ENCODE measurements at regions not wholly inside any gene's neighbourhood (a gene's known extent, or its start where the extent isn't known, plus 50 kb on each side); places are given as distances from the start of the nearest gene placed in this dataset.

DNA sequence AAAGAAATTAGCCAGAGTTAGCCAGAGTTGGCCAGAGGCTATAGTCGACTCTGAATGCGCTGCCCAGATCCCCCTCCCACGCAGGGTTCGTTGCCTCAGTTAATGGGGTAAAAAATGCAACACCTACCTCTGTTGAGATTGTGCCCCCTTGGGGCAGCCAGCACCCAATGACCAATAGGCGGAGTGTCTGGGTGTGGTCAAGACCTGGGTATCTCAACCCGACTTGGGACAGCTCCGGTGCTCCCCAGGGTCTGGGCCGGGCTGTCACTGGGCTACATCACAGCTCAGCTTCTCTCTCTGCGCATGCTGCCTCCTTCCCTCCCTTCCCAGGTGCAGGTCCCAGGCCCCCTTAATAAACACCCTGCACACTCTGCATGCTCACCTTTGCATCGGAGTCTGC lies 59.6 kb upstream of the GCSH start:
- Histone ChIP-seq H3K4me1 (no peaks in the 10 kb centered on the region), H3K4me3 (no peak overlapping the region), H3K36me3 (peaks cover 0 to 33% (median 0%) of the 10 kb centered on the region in 9 donors), H3K27ac (no peak overlapping the region), H3K27me3 (no peaks in the 10 kb centered on the region), H3K9me3 (peaks cover 0 to 2% (median 0%) of the 10 kb centered on the region in 11 donors)
- no peak for ATAC-seq
- TF ChIP-seq, protein P1, sequence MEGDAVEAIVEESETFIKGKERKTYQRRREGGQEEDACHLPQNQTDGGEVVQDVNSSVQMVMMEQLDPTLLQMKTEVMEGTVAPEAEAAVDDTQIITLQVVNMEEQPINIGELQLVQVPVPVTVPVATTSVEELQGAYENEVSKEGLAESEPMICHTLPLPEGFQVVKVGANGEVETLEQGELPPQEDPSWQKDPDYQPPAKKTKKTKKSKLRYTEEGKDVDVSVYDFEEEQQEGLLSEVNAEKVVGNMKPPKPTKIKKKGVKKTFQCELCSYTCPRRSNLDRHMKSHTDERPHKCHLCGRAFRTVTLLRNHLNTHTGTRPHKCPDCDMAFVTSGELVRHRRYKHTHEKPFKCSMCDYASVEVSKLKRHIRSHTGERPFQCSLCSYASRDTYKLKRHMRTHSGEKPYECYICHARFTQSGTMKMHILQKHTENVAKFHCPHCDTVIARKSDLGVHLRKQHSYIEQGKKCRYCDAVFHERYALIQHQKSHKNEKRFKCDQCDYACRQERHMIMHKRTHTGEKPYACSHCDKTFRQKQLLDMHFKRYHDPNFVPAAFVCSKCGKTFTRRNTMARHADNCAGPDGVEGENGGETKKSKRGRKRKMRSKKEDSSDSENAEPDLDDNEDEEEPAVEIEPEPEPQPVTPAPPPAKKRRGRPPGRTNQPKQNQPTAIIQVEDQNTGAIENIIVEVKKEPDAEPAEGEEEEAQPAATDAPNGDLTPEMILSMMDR (IDR thresholded peaks at IDR 0.05) = no peak
- intact Hi-C loops (cut with DNase I) = no loop called here
- WGBS, 2 donors = 69 to 85% methylated on average over 10 of the region's 10 CpGs
- no peak for DNase-seq

DNA sequence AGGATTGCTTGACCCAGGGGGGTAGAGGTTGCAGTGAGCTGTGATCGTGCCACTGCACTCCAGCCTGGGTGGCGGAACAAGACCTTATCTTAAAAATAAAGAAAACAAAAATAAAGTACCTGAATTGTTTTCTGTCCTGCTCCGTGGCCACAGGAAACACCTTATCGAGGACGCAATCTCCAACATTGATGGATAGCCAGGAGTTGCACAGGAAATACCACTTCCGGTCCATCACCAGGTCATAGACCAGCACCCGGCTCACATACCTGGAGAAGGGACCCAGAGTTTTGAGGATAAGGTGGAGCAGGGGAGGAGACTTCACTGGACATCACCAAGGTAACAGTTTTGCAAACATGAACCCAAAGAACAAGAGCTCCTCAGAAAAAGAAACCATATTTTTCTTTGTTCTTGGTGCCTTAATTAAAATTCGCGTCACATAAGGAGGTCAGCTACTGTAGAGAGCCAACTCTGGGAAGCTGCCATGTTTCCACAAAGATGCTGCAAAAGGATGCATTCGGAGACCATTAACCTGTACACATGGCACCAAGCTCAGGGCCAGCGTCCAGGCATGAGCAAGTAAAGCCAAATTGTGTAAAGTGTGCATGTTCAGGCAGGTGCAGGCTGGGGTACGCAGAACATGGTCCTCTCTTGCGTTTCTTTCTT lies 55.6 kb upstream of the GCSH start:
- TF ChIP-seq, protein P1 (IDR thresholded peaks at IDR 0.05) = no peak
- no peaks in the 10 kb centered on the region for H3K27me3 ChIP-seq
- H3K27ac ChIP-seq = no peak overlapping the region
- H3K36me3 ChIP-seq = peaks cover 0 to 43% (median 0%) of the 10 kb centered on the region in 9 donors
- intact Hi-C loops (cut with DNase I) = no loop called here
- no peaks in the 10 kb centered on the region for H3K9me3 ChIP-seq
- no peaks in the 10 kb centered on the region for H3K4me1 ChIP-seq
- WGBS, 2 donors = 55 to 69% methylated on average over 13 of the region's 13 CpGs
- H3K4me3 ChIP-seq = no peak overlapping the region
- ATAC-seq (no peak), DNase-seq (no peak)

DNA sequence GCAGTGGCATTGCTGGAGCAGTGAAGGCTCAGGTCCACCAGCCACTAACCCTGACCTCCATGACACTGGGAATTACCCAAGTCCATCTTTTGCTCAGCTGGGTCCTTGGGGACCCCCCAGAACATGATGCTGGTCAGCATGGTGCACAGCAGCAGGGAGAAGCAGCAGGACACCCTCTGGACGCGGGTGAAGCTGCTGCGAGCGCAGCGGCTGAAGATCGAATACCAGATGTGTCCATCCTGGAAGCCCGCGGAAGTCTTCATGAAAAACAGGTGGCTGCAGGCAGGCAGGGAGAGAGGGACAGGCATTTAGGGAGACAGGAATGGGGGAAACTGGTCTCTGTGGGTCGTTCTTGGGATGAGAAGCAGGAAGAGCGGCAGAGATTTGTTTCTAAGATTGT lies 53.4 kb upstream of the GCSH start:
- Histone ChIP-seq H3K4me3 (no peak overlapping the region), H3K27ac (no peak overlapping the region), H3K36me3 (peaks cover 0 to 39% (median 0%) of the 10 kb centered on the region in 9 donors), H3K4me1 (no peaks in the 10 kb centered on the region), H3K27me3 (peaks cover 0 to 2% (median 0%) of the 10 kb centered on the region in 7 donors), H3K9me3 (no peaks in the 10 kb centered on the region)
- TF ChIP-seq, protein P1 (IDR thresholded peaks at IDR 0.05) = no peak
- ATAC-seq = no peak
- intact Hi-C loops (cut with DNase I) = no loop called here
- DNase-seq = no peak
- 82 to 87% methylated on average over 10 of the region's 10 CpGs for WGBS, 2 donors

DNA sequence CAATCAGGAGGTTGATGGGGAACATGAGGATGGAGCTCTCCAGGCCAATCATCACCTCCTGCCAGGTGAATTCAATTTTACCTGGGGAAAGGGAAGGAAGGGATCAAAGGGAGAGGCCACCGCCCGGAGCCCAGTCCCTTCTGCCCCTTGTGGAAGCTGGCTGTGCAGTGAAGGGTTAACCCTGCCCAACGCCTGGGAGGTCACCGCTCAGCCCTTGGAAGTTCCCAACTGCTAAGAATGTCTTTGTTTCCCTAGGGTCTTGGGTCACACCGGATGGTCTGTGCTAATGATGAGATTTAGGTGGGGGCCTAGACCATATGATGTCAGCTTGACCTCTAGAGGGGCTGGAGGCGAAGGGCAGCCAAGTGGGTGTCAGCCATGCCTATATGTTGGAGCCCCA lies 52.1 kb upstream of the GCSH start:
- H3K4me1 ChIP-seq = no peaks in the 10 kb centered on the region
- TF ChIP-seq, protein P1 (IDR thresholded peaks at IDR 0.05) = no peak
- WGBS, 2 donors = 55 to 66% methylated on average over 6 of the region's 6 CpGs
- H3K36me3 ChIP-seq = peaks cover 0 to 35% (median 0%) of the 10 kb centered on the region in 9 donors
- H3K27ac ChIP-seq = no peak overlapping the region
- peaks cover 0 to 3% (median 0%) of the 10 kb centered on the region in 7 donors for H3K27me3 ChIP-seq
- H3K4me3 ChIP-seq = no peak overlapping the region
- ATAC-seq (no peak), DNase-seq (no peak)
- H3K9me3 ChIP-seq = no peaks in the 10 kb centered on the region
- intact Hi-C loops (cut with DNase I) = no loop called here
